K562 (cell line): ENCODE measurements at regions not wholly inside any gene's neighbourhood (a gene's known extent, or its start where the extent isn't known, plus 50 kb on each side); places are given as distances from the start of the nearest gene placed in this dataset.

Experiments
- ATAC-seq: fragments of 200-7000 bp; cut with Tn5 transposase; 3 replicates; pipeline ENCODE4 v1.9.1; 2020; ENCODE audit warnings: moderate library complexity
- BruUV-seq: library from RNA; stranded (reverse); fragments of 400-500 nt; replicated peaks from 2 replicates; lab custom pipeline; 2021; lab: Mats Ljungman, UMichigan
- CTCF ChIA-PET: fragments of 300-600 bp; formaldehyde crosslinking; extraction: SDS; loops from one replicate; lab custom pipeline; 2021; ENCODE audit warnings: low intra/inter-chr PET ratio; lab: Yijun Ruan, JAX
- POLR2A ChIA-PET: fragments of 300-600, 350-650 bp; sonication (Branson Sonifier 250); formaldehyde crosslinking; extraction: SDS; loops from one replicate; lab custom pipeline; 2021; ENCODE audit warnings: antibody characterized with exemption, inconsistent platforms; lab: Yijun Ruan, JAX
- DNase-seq, 4 experiments: peaks; one replicate each; pipeline versions ENCODE4 v3.0.0 to v3.0.0-alpha.2; 2011 to 2018; ENCODE audit warnings: low spot score in 3 of 4, mixed read lengths in 3 of 4; ENCODE audit errors: extremely low read depth in 1 of 4
- FAIRE-seq: peaks from 2 replicates; lab custom pipeline; 2011; peaks lifted over from hg19 to GRCh38; lab: Jason Lieb, UNC
- H2AFZ ChIP-seq: 2 replicates; pipeline ENCODE4 v1.6.0; 2011; ENCODE audit warnings: low read depth, low read length, control low read depth, inconsistent platforms
- H3K27ac ChIP-seq: fragments of 200-600 bp; 3 replicates; pipeline ENCODE4 v1.8.0; 2011; ENCODE audit warnings: low read depth, mild to moderate bottlenecking, control low read depth, inconsistent platforms, low read length, moderate library complexity, mixed read lengths; ENCODE audit errors: extremely low read depth
- H3K27me3 ChIP-seq, 2 experiments: fragments of 300-600 bp in 1 of 2; 2 replicates in 1 of 2; 3 replicates in 1 of 2; pipeline versions ENCODE4 v1.6.0 to v1.8.0; 2011; ENCODE audit warnings: inconsistent platforms in 2 of 2, low read length in 2 of 2, mild to moderate bottlenecking in 1 of 2, mixed read lengths in 1 of 2, moderate library complexity in 1 of 2; ENCODE audit not compliant: control insufficient read depth in 2 of 2, insufficient read depth in 2 of 2
- H3K36me3 ChIP-seq: fragments of 300-600 bp; 3 replicates; pipeline ENCODE4 v1.8.0; 2011; ENCODE audit warnings: mild to moderate bottlenecking, low read length, inconsistent platforms; ENCODE audit not compliant: control insufficient read depth, insufficient read depth
- H3K4me1 ChIP-seq, 2 experiments: fragments of 200-600 bp in 1 of 2; replicated peaks in 1 of 2; 2 replicates in 1 of 2; 3 replicates in 1 of 2; pipeline versions ENCODE4 v1.5.1 to v1.8.0; 2011; ENCODE audit warnings: inconsistent platforms in 2 of 2, low read length in 2 of 2, mild to moderate bottlenecking in 1 of 2, mixed read lengths in 1 of 2, moderate library complexity in 1 of 2; ENCODE audit not compliant: control insufficient read depth in 2 of 2, insufficient read depth in 2 of 2
- H3K4me2 ChIP-seq: 2 replicates; pipeline ENCODE4 v1.6.1; 2011; ENCODE audit warnings: low read length, control low read depth, inconsistent platforms, mixed read lengths; ENCODE audit not compliant: insufficient read depth
- H3K4me3 ChIP-seq: fragments of 200-600 bp; sonication (generic), shearing (Covaris generic); 2 replicates; pipeline ENCODE4 v1.5.1; 2016; ENCODE audit warnings: control low read depth, inconsistent platforms
- H3K79me2 ChIP-seq: fragments of 200-600 bp; 3 replicates; pipeline ENCODE4 v1.8.0; 2011; ENCODE audit warnings: low read length, inconsistent platforms; ENCODE audit not compliant: control insufficient read depth, insufficient read depth
- H3K9ac ChIP-seq, 2 experiments: 2 replicates each; pipeline versions ENCODE4 v1.6.0 to v1.6.1; 2011; ENCODE audit warnings: low read depth in 2 of 2, low read length in 2 of 2, control low read depth in 1 of 2, inconsistent platforms in 1 of 2, mild to moderate bottlenecking in 1 of 2, mixed read lengths in 1 of 2; ENCODE audit not compliant: insufficient read depth in 1 of 2
- H3K9me1 ChIP-seq: one replicate; pipeline ENCODE4 v1.6.0; 2011; ENCODE audit warnings: inconsistent platforms, mild to moderate bottlenecking, low read length, moderate library complexity; ENCODE audit not compliant: control insufficient read depth, insufficient read depth
- H3K9me3 ChIP-seq: replicated peaks from 2 replicates; pipeline ENCODE4 v1.5.1; 2011; ENCODE audit warnings: low read depth, low read length, inconsistent platforms; ENCODE audit not compliant: control insufficient read depth, insufficient read depth
- H4K20me1 ChIP-seq: replicated peaks from 2 replicates; pipeline ENCODE4 v1.6.1; 2011; ENCODE audit warnings: low read length, inconsistent platforms, mixed read lengths; ENCODE audit not compliant: control insufficient read depth, insufficient read depth
- CCAR2 ChIP-seq: fragments of 200-400 bp; formaldehyde crosslinking; IDR thresholded peaks from 2 replicates; pipeline ENCODE4 v1.6.1; 2017; ENCODE audit warnings: mild to moderate bottlenecking, low read depth, low read length
- CREB1 ChIP-seq, 2 experiments: sonication (generic) in 1 of 2; formaldehyde crosslinking in 1 of 2; IDR thresholded peaks; 2 replicates each; pipeline versions ENCODE4 v1.6.1 to v1.8.0; 2012 to 2022; ENCODE audit warnings: inconsistent platforms in 1 of 2, mild to moderate bottlenecking in 1 of 2, missing genetic modification reagents in 1 of 2, moderate library complexity in 1 of 2
- CREBBP ChIP-seq: IDR thresholded peaks from one replicate; pipeline ENCODE4 v1.6.1; 2012; ENCODE audit warnings: low read depth, mild to moderate bottlenecking, control low read depth, inconsistent platforms, low read length
- DNMT1 ChIP-seq: fragments of 450-650 bp; IDR thresholded peaks from 2 replicates; pipeline ENCODE4 v1.6.1; 2016; ENCODE audit warnings: antibody characterized with exemption, mild to moderate bottlenecking
- FOXK1 ChIP-seq: sonication (generic); formaldehyde crosslinking; IDR thresholded peaks from 2 replicates; pipeline ENCODE4 v1.8.0; 2022; ENCODE audit warnings: missing genetic modification reagents, mild to moderate bottlenecking, borderline replicate concordance
- HMG20B ChIP-seq: fragments of 250-450 bp; sonication (Bioruptor Pico); IDR thresholded peaks from 2 replicates; pipeline ENCODE4 v1.5.0; 2021; ENCODE audit warnings: mild to moderate bottlenecking
- MYNN ChIP-seq, 2 experiments: sonication (generic); formaldehyde crosslinking in 1 of 2; IDR thresholded peaks; 2 replicates each; pipeline versions ENCODE4 v1.5.0 to v1.6.1; 2016 to 2020; ENCODE audit warnings: antibody characterized with exemption in 1 of 2, missing genetic modification reagents in 1 of 2
- SRSF7 ChIP-seq: fragments of 200-400 bp; formaldehyde crosslinking; optimal IDR thresholded peaks from 2 replicates; pipeline ENCODE3; 2017; ENCODE audit warnings: mild to moderate bottlenecking, low read depth, low read length
- STAT6 ChIP-seq: sonication (generic); formaldehyde crosslinking; IDR thresholded peaks from 2 replicates; pipeline ENCODE4 v1.8.1; 2023; ENCODE audit warnings: mild to moderate bottlenecking, missing genetic modification reagents
- ZNF655 ChIP-seq: fragments of 250-450 bp; sonication (Bioruptor Pico); IDR thresholded peaks from 2 replicates; pipeline ENCODE4 v1.5.0; 2021
- WGBS: fragments of 100-300 bp; shearing (Covaris generic); methylation state at CpG from one replicate; pipeline ENCODE4 v1.1.6; 2016; ENCODE audit warnings: low coverage, mixed read lengths; ENCODE audit not compliant: insufficient coverage; ENCODE audit errors: missing lambda C conversion rate; 5-methylcytosine and 5-hydroxymethylcytosine counted together
- in situ Hi-C: fragments of 300-500 bp; cut with MboI; formaldehyde crosslinking; loops from 4 replicates; pipeline ENCODE4 v1.15.0; 2018; ENCODE audit warnings: inconsistent platforms, mixed read lengths
- intact Hi-C: fragments of 100-400 bp; cut with micrococcal nuclease; formaldehyde crosslinking; loops from 2 replicates; pipeline ENCODE4 v1.14.2; 2022
- TF ChIP-seq, protein P1 (sequence below): fragments of 200-400 bp; formaldehyde crosslinking; IDR thresholded peaks from 2 replicates; pipeline ENCODE4 v1.6.1; 2017; ENCODE audit warnings: mild to moderate bottlenecking, low read depth, low read length, moderate library complexity
- TF ChIP-seq, protein P2 (sequence below): fragments of 450-650 bp; formaldehyde crosslinking; IDR thresholded peaks from 2 replicates; pipeline ENCODE4 v1.4.0; 2020; ENCODE audit warnings: mild to moderate bottlenecking, mixed read lengths

GRCh38 chr16:73192232-73192894, 144.4 kb upstream of the ZFHX3 start:
- intact Hi-C loops (no loop called here), in situ Hi-C loops (no loop called here)
- Histone ChIP-seq H3K27ac (no peak overlapping the region), H3K9ac (no peak overlapping the region), H3K36me3 (no peaks in the 10 kb centered on the region), H3K79me2 (no peaks in the 10 kb centered on the region), H3K4me1 (no peaks in the 10 kb centered on the region), H3K4me2 (no peak overlapping the region), H3K27me3 (peaks cover 0 to 8% of the 10 kb centered on the region in 2 experiments; a peak in 2 of 5 replicates), H3K4me3 (no peak overlapping the region), H3K9me3 (no peaks in the 10 kb centered on the region), H4K20me1 (0 out of 2 replicates have a peak, but pooled peaks cover 3% of the 10 kb centered on the region), H2AFZ (no peak overlapping the region), H3K9me1 (no peaks in the 10 kb centered on the region)
- ChIA-PET CTCF (no interaction called here), POLR2A (no interaction called here)
- FAIRE-seq (no peak), ATAC-seq (no peak), DNase-seq (no peak)
- WGBS: 1% methylated on average over 18 of the region's 19 CpGs
- BruUV-seq: no TSS peak
- no peak for TF ChIP-seq MYNN (IDR thresholded peaks at IDR 0.05)
- no peak for TF ChIP-seq MYNN (CRISPR knock-in tag; IDR thresholded peaks at IDR 0.05)
- TF ChIP-seq HMG20B (CRISPR knock-in tag): no peak
- no peak for TF ChIP-seq CREBBP
- no peak for TF ChIP-seq FOXK1 (CRISPR knock-in tag)
- TF ChIP-seq, protein P1, sequence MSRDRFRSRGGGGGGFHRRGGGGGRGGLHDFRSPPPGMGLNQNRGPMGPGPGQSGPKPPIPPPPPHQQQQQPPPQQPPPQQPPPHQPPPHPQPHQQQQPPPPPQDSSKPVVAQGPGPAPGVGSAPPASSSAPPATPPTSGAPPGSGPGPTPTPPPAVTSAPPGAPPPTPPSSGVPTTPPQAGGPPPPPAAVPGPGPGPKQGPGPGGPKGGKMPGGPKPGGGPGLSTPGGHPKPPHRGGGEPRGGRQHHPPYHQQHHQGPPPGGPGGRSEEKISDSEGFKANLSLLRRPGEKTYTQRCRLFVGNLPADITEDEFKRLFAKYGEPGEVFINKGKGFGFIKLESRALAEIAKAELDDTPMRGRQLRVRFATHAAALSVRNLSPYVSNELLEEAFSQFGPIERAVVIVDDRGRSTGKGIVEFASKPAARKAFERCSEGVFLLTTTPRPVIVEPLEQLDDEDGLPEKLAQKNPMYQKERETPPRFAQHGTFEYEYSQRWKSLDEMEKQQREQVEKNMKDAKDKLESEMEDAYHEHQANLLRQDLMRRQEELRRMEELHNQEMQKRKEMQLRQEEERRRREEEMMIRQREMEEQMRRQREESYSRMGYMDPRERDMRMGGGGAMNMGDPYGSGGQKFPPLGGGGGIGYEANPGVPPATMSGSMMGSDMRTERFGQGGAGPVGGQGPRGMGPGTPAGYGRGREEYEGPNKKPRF: no peak
- TF ChIP-seq CREB1 (IDR thresholded peaks at IDR 0.05): no peak
- no peak for TF ChIP-seq CREB1 (CRISPR knock-in tag; IDR thresholded peaks at IDR 0.05)
- no peak for TF ChIP-seq CCAR2
- no peak for TF ChIP-seq SRSF7
- TF ChIP-seq, protein P2, sequence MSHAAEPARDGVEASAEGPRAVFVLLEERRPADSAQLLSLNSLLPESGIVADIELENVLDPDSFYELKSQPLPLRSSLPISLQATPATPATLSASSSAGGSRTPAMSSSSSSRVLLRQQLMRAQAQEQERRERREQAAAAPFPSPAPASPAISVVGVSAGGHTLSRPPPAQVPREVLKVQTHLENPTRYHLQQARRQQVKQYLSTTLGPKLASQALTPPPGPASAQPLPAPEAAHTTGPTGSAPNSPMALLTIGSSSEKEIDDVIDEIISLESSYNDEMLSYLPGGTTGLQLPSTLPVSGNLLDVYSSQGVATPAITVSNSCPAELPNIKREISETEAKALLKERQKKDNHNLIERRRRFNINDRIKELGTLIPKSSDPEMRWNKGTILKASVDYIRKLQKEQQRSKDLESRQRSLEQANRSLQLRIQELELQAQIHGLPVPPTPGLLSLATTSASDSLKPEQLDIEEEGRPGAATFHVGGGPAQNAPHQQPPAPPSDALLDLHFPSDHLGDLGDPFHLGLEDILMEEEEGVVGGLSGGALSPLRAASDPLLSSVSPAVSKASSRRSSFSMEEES (CRISPR knock-in tag): no peak
- TF ChIP-seq DNMT1: no peak
- no peak for TF ChIP-seq STAT6 (CRISPR knock-in tag)
- TF ChIP-seq ZNF655 (CRISPR knock-in tag): no peak
